Gastroesophageal sphincter (tissue), 3 donors: ENCODE measurements at regions not wholly inside any gene's neighbourhood (a gene's known extent, or its start where the extent isn't known, plus 50 kb on each side); places are given as distances from the start of the nearest gene placed in this dataset.

Source experiments
- EP300 ChIP-seq: sonication (generic); formaldehyde crosslinking; IDR thresholded peaks from one replicate; pipeline ENCODE4 v1.6.1; 2017; ENCODE audit warnings: antibody characterized with exemption, mild to moderate bottlenecking
- POLR2A ChIP-seq, 2 donors: fragments of 450-650 bp; IDR thresholded peaks; one replicate each; pipeline ENCODE4 v1.6.1; 2017; ENCODE audit warnings: antibody characterized with exemption in 2 of 2, mild to moderate bottlenecking in 2 of 2, moderate library complexity in 1 of 2
- POLR2AphosphoS5 ChIP-seq: sonication (generic); formaldehyde crosslinking; IDR thresholded peaks from one replicate; pipeline ENCODE4 v1.6.1; 2017; ENCODE audit warnings: antibody characterized with exemption
- TF ChIP-seq, protein P1 (sequence below), 4 experiments: fragments of 200-600 bp in 2 of 4; fragments of 450-650 bp in 2 of 4; sonication (generic) in 1 of 4; IDR thresholded peaks; one replicate each; pipeline ENCODE4 v1.5.1; 2017 to 2019; ENCODE audit warnings: antibody characterized with exemption in 4 of 4, mild to moderate bottlenecking in 2 of 4, moderate library complexity in 2 of 4

- TF ChIP-seq POLR2AphosphoS5 (no peak), POLR2A (IDR thresholded peaks at IDR 0.05) (no peak), EP300 (no peak)
- TF ChIP-seq, protein P1, sequence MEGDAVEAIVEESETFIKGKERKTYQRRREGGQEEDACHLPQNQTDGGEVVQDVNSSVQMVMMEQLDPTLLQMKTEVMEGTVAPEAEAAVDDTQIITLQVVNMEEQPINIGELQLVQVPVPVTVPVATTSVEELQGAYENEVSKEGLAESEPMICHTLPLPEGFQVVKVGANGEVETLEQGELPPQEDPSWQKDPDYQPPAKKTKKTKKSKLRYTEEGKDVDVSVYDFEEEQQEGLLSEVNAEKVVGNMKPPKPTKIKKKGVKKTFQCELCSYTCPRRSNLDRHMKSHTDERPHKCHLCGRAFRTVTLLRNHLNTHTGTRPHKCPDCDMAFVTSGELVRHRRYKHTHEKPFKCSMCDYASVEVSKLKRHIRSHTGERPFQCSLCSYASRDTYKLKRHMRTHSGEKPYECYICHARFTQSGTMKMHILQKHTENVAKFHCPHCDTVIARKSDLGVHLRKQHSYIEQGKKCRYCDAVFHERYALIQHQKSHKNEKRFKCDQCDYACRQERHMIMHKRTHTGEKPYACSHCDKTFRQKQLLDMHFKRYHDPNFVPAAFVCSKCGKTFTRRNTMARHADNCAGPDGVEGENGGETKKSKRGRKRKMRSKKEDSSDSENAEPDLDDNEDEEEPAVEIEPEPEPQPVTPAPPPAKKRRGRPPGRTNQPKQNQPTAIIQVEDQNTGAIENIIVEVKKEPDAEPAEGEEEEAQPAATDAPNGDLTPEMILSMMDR (IDR thresholded peaks at IDR 0.05): no peak
Observed at GRCh38 chr10:8359467-8359866, 305.0 kb downstream of the GATA3 start.
